ENCODE measurements at regions not wholly inside any gene's neighbourhood (a gene's known extent, or its start where the extent isn't known, plus 50 kb on each side); places are given as distances from the start of the nearest gene placed in this dataset.

- Mint-ChIP-seq H3K4me1 (no peaks in the 10 kb centered on the region), H3K4me3 (no peak overlapping the region)
Measured at GRCh38 chr2:207459990-207460757, 69.6 kb upstream of the CREB1 start.

DNA sequence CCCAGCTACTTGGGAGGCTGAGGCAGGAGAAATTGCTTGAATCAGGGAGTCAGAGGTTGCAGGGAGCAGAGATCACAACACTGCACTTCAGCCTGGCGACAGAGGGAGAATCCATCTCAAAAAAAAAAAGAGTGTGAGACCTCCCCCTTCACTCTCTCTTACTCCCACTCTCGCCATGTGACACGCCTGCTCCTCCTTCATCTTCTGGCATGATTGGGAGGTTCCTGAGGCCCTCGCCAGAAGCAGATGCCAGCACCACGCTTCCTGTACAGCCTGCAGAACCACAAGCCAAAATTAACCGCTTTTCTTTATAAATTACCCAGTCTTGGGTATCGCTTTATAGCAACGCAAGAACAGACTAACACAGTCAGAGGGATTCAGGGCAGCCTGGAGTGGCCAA is 66.3 kb upstream of the CREB1 start:
- Mint-ChIP-seq H3K9me3 (peaks cover 2% of the 10 kb centered on the region), H3K4me1 (peaks cover 4% of the 10 kb centered on the region), H3K27ac (no peak overlapping the region), H3K4me3 (no peak overlapping the region), H3K36me3 (ENCODE audit: low read depth) (no peaks in the 10 kb centered on the region), H3K27me3 (ENCODE audit: low read depth) (no peaks in the 10 kb centered on the region)
- no peak for TF ChIP-seq CTCF (IDR thresholded peaks at IDR 0.05; ENCODE audit: unreplicated experiment in 3 of 3)

More at GRCh38 chr2:207459990-207460757, 69.6 kb upstream of the CREB1 start:
- no peak for TF ChIP-seq CTCF (IDR thresholded peaks at IDR 0.05; ENCODE audit: unreplicated experiment in 3 of 3)
- Mint-ChIP-seq H3K9me3 (peaks cover 2% of the 10 kb centered on the region), H3K36me3 (ENCODE audit: low read depth) (no peaks in the 10 kb centered on the region), H3K27me3 (ENCODE audit: low read depth) (no peaks in the 10 kb centered on the region), H3K27ac (no peak overlapping the region)

GRCh38 chr2:207464007-207464406 is 65.8 kb upstream of the CREB1 start:
- H3K4me3 Mint-ChIP-seq, result no peak overlapping the region
- peaks cover 2% of the 10 kb centered on the region for H3K9me3 Mint-ChIP-seq
- H3K27me3 Mint-ChIP-seq (ENCODE audit: low read depth), result no peaks in the 10 kb centered on the region
- no peak for TF ChIP-seq CTCF (IDR thresholded peaks at IDR 0.05; ENCODE audit: unreplicated experiment in 3 of 3)
- no peak overlapping the region for H3K27ac Mint-ChIP-seq
- no peaks in the 10 kb centered on the region for H3K36me3 Mint-ChIP-seq (ENCODE audit: low read depth)
- peaks cover 4% of the 10 kb centered on the region for H3K4me1 Mint-ChIP-seq

- Mint-ChIP-seq H3K36me3 (ENCODE audit: low read depth) (no peaks in the 10 kb centered on the region), H3K4me1 (peaks cover 10% of the 10 kb centered on the region), H3K27me3 (ENCODE audit: low read depth) (no peaks in the 10 kb centered on the region), H3K27ac (no peak overlapping the region), H3K9me3 (peaks cover 2% of the 10 kb centered on the region), H3K4me3 (no peak overlapping the region)
- no peak for TF ChIP-seq CTCF (IDR thresholded peaks at IDR 0.05; ENCODE audit: unreplicated experiment in 3 of 3)
Measured at GRCh38 chr2:207465894-207466293, 63.9 kb upstream of the CREB1 start.

DNA sequence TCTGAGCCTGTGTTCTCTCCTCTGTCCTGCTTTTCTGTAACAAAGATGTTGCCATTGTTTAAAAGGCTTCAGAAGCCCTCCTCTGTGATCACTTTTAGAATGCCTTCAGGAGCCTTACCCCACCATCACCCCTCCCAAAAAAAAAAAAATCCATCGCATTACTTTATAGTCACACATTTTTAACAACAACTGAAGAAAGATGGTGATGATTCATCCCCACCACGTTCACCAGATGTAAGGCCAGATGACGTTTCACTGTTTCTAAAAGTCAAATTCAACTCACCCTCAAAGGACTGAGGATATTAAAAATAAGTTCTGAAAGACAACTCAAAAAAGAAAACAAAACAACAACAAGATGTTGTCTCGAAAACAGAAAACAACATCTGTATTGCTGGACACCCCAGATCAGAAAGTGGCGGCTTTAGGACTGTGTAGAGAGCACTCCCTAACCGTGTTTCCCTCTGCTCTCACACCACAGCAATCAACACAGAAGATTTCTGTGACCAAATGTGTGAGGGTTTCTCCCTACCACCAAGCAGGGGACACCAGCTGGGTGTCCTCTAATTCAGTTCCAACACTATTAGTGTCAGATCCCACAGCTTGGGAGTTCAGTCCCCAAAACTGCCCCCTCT is 61.9 kb upstream of the CREB1 start:
- no peak overlapping the region for H3K27ac Mint-ChIP-seq
- H3K4me1 Mint-ChIP-seq, result peaks cover 17% of the 10 kb centered on the region
- H3K4me3 Mint-ChIP-seq, result no peak overlapping the region
- no peaks in the 10 kb centered on the region for H3K27me3 Mint-ChIP-seq (ENCODE audit: low read depth)
- H3K9me3 Mint-ChIP-seq, result no peaks in the 10 kb centered on the region
- no peaks in the 10 kb centered on the region for H3K36me3 Mint-ChIP-seq (ENCODE audit: low read depth)
- TF ChIP-seq CTCF (IDR thresholded peaks at IDR 0.05; ENCODE audit: unreplicated experiment in 3 of 3), result no peak

- Mint-ChIP-seq H3K27ac (no peak overlapping the region), H3K9me3 (no peaks in the 10 kb centered on the region), H3K27me3 (ENCODE audit: low read depth) (no peaks in the 10 kb centered on the region), H3K4me3 (no peak overlapping the region), H3K4me1 (peaks cover 24% of the 10 kb centered on the region), H3K36me3 (ENCODE audit: low read depth) (no peaks in the 10 kb centered on the region)
- TF ChIP-seq CTCF (IDR thresholded peaks at IDR 0.05; ENCODE audit: unreplicated experiment in 3 of 3), result no peak
Measured at GRCh38 chr2:207468488-207468887, 61.3 kb upstream of the CREB1 start.
